Fibroblast of pulmonary artery (primary cell): ENCODE measurements at regions not wholly inside any gene's neighbourhood (a gene's known extent, or its start where the extent isn't known, plus 50 kb on each side); places are given as distances from the start of the nearest gene placed in this dataset.

Experiments
- DNase-seq: peaks from one replicate; pipeline ENCODE4 v3.0.0-alpha.2; 2010; ENCODE audit warnings: low read depth
- H3K4me3 ChIP-seq: replicated peaks from 2 replicates; pipeline ENCODE4 v1.5.1; 2011; ENCODE audit warnings: low read depth, mild to moderate bottlenecking, control low read depth, low read length, moderate library complexity
- CTCF ChIP-seq: IDR thresholded peaks from 2 replicates; pipeline ENCODE4 v1.5.1; 2011; ENCODE audit warnings: mild to moderate bottlenecking, control low read depth, low read length, inconsistent platforms; ENCODE audit errors: missing control alignments

- DNase-seq, result peak; percentile 31
- no peak overlapping the region for H3K4me3 ChIP-seq
- no peak for TF ChIP-seq CTCF
These were observed 708.9 kb upstream of the HS3ST1 start for GRCh38 chr4:12137575-12137974.

- no peak for DNase-seq
- no peak for TF ChIP-seq CTCF
- H3K4me3 ChIP-seq, result no peak overlapping the region
These were observed 697.8 kb upstream of the HS3ST1 start for GRCh38 chr4:12126474-12126873.

- DNase-seq, result no peak
- no peak for TF ChIP-seq CTCF
- no peak overlapping the region for H3K4me3 ChIP-seq
These were observed 695.4 kb upstream of the HS3ST1 start for GRCh38 chr4:12124138-12124537.

- H3K4me3 ChIP-seq, result no peak overlapping the region
- DNase-seq, result peak; percentile 53
- no peak for TF ChIP-seq CTCF
These were observed 695.0 kb upstream of the HS3ST1 start for GRCh38 chr4:12123707-12124106.

GRCh38 chr4:12122316-12122715, 693.6 kb upstream of the HS3ST1 start:
- H3K4me3 ChIP-seq, result no peak overlapping the region

GRCh38 chr4:12120968-12121367, 692.3 kb upstream of the HS3ST1 start:
- DNase-seq, result no peak
- no peak for TF ChIP-seq CTCF
- H3K4me3 ChIP-seq, result no peak overlapping the region

More at GRCh38 chr4:12122316-12122715, 693.6 kb upstream of the HS3ST1 start:
- TF ChIP-seq CTCF, result no peak
- DNase-seq, result no peak

GRCh38 chr4:12118651-12119213, 690.0 kb upstream of the HS3ST1 start:
- peak; percentile 91 for DNase-seq
- TF ChIP-seq CTCF, result no peak

More at GRCh38 chr4:12118651-12119213, 690.0 kb upstream of the HS3ST1 start:
- H3K4me3 ChIP-seq, result no peak overlapping the region
